Neural progenitor cell (in vitro differentiated cells): ENCODE measurements at regions not wholly inside any gene's neighbourhood (a gene's known extent, or its start where the extent isn't known, plus 50 kb on each side); places are given as distances from the start of the nearest gene placed in this dataset.

Experiments
- DNase-seq: peaks from one replicate; pipeline ENCODE4 v3.0.0-alpha.2; 2016; ENCODE audit warnings: low spot score
- H2AFZ ChIP-seq: fragments of 200-600 bp; sonication (generic); replicated peaks from 2 replicates; pipeline ENCODE4 v1.6.1; 2016; ENCODE audit warnings: antibody characterized with exemption
- H3F3A ChIP-seq: fragments of 200-600 bp; sonication (generic); 2 replicates; pipeline ENCODE4 v1.6.1; 2016; ENCODE audit warnings: antibody characterized with exemption, low read depth
- H3K27ac ChIP-seq: fragments of 200-600 bp; sonication (generic); 2 replicates; pipeline ENCODE4 v1.5.1; 2016; ENCODE audit warnings: mild to moderate bottlenecking
- H3K27me3 ChIP-seq: fragments of 200-600 bp; sonication (generic); 2 replicates; pipeline ENCODE4 v1.6.1; 2016; ENCODE audit warnings: mild to moderate bottlenecking, moderate library complexity
- H3K36me3 ChIP-seq: fragments of 200-600 bp; sonication (generic); 2 replicates; pipeline ENCODE4 v1.5.1; 2016
- H3K4me1 ChIP-seq: fragments of 200-600 bp; sonication (generic); 2 replicates; pipeline ENCODE4 v1.6.1; 2016; ENCODE audit warnings: mixed run types
- H3K4me2 ChIP-seq: fragments of 200-600 bp; sonication (generic); 2 replicates; pipeline ENCODE4 v1.6.1; 2016
- H3K4me3 ChIP-seq: fragments of 200-600 bp; sonication (generic); 2 replicates; pipeline ENCODE4 v1.5.1; 2016
- H3K79me2 ChIP-seq: fragments of 200-600 bp; sonication (generic); 2 replicates; pipeline ENCODE4 v1.6.1; 2016; ENCODE audit warnings: low read depth
- H3K9ac ChIP-seq: fragments of 200-600 bp; sonication (generic); 2 replicates; pipeline ENCODE4 v1.6.1; 2016
- H3K9me3 ChIP-seq: fragments of 200-600 bp; sonication (generic); 2 replicates; pipeline ENCODE4 v1.5.1; 2016; ENCODE audit warnings: low read depth
- H4K20me1 ChIP-seq: fragments of 200-600 bp; sonication (generic); 2 replicates; pipeline ENCODE4 v1.6.1; 2016; ENCODE audit warnings: low read depth
- H3K27ac Mint-ChIP-seq: 3 replicates; pipeline ENCODE4 v1.8.0; 2021; ENCODE audit warnings: mixed read lengths
- H3K27me3 Mint-ChIP-seq: 2 replicates; pipeline ENCODE4 v1.8.0; 2022; ENCODE audit warnings: low read depth, mild to moderate bottlenecking, inconsistent platforms, moderate library complexity, mixed read lengths; ENCODE audit not compliant: insufficient read depth
- H3K36me3 Mint-ChIP-seq: 3 replicates; pipeline ENCODE4 v1.8.0; 2021; ENCODE audit warnings: mixed read lengths
- H3K4me1 Mint-ChIP-seq: 3 replicates; pipeline ENCODE4 v1.8.0; 2021; ENCODE audit warnings: mixed read lengths
- H3K4me3 Mint-ChIP-seq: 3 replicates; pipeline ENCODE4 v1.8.0; 2021; ENCODE audit warnings: mild to moderate bottlenecking, moderate library complexity, mixed read lengths
- H3K9me3 Mint-ChIP-seq: 3 replicates; pipeline ENCODE4 v1.8.0; 2020; ENCODE audit warnings: mixed read lengths
- EZH2 ChIP-seq: fragments of 200-600 bp; sonication (generic); IDR thresholded peaks from 2 replicates; pipeline ENCODE4 v1.6.1; 2017; ENCODE audit warnings: antibody characterized with exemption, mild to moderate bottlenecking, moderate library complexity
- EZH2phosphoT487 ChIP-seq: fragments of 200-600 bp; sonication (generic); IDR thresholded peaks from 2 replicates; pipeline ENCODE4 v1.6.1; 2017; ENCODE audit warnings: antibody characterized with exemption
- TF ChIP-seq, protein P1 (sequence below): fragments of 200-600 bp; sonication (generic); IDR thresholded peaks from 2 replicates; pipeline ENCODE4 v1.5.1; 2017; ENCODE audit warnings: antibody characterized with exemption, mild to moderate bottlenecking

- no peaks in the 10 kb centered on the region for H3K4me1 Mint-ChIP-seq
These were observed 828.8 kb downstream of the ROBO2 start for GRCh38 chr3:77868725-77869124.

DNA sequence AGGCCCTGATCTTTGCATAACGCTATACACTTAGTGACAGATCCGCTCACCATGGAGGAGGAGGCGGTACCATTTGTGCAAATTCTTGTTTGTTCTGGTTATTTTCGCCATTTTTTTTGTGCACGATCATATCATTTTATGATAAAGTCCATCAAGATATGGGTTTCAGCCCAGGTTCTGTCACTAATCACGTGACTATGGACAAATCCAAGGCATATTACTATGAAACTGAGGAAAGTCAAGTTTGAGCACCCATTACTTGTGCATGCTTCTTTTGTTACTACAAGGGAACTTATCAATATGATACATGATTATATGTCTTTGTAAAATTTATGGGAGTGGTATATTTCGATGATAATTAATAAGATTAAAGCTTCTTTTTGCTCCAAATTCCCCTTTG, 829.5 kb downstream of the ROBO2 start:
- no peak overlapping the region for H3K27ac Mint-ChIP-seq
- Histone ChIP-seq H3K4me1 (no peaks in the 10 kb centered on the region), H3K9me3 (no peaks in the 10 kb centered on the region), H3K27me3 (no peaks in the 10 kb centered on the region), H3K9ac (no peak overlapping the region), H3K79me2 (no peaks in the 10 kb centered on the region), H3F3A (no peaks in the 10 kb centered on the region), H4K20me1 (no peaks in the 10 kb centered on the region), H3K4me2 (no peak overlapping the region), H3K36me3 (no peaks in the 10 kb centered on the region), H2AFZ (no peak overlapping the region), H3K27ac (no peak overlapping the region), H3K4me3 (no peak overlapping the region)
- no peaks in the 10 kb centered on the region for H3K4me1 Mint-ChIP-seq
- no peak for TF ChIP-seq EZH2phosphoT487
- TF ChIP-seq EZH2, result no peak
- TF ChIP-seq, protein P1, sequence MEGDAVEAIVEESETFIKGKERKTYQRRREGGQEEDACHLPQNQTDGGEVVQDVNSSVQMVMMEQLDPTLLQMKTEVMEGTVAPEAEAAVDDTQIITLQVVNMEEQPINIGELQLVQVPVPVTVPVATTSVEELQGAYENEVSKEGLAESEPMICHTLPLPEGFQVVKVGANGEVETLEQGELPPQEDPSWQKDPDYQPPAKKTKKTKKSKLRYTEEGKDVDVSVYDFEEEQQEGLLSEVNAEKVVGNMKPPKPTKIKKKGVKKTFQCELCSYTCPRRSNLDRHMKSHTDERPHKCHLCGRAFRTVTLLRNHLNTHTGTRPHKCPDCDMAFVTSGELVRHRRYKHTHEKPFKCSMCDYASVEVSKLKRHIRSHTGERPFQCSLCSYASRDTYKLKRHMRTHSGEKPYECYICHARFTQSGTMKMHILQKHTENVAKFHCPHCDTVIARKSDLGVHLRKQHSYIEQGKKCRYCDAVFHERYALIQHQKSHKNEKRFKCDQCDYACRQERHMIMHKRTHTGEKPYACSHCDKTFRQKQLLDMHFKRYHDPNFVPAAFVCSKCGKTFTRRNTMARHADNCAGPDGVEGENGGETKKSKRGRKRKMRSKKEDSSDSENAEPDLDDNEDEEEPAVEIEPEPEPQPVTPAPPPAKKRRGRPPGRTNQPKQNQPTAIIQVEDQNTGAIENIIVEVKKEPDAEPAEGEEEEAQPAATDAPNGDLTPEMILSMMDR, result no peak
- no peaks in the 10 kb centered on the region for H3K36me3 Mint-ChIP-seq
- no peak for DNase-seq
- peaks cover 2% of the 10 kb centered on the region for H3K9me3 Mint-ChIP-seq
- H3K4me3 Mint-ChIP-seq, result no peak overlapping the region
- no peaks in the 10 kb centered on the region for H3K27me3 Mint-ChIP-seq

More at GRCh38 chr3:77868725-77869124, 828.8 kb downstream of the ROBO2 start:
- no peaks in the 10 kb centered on the region for H3K27me3 ChIP-seq
- H3K36me3 ChIP-seq, result no peaks in the 10 kb centered on the region
- no peaks in the 10 kb centered on the region for H3K4me1 ChIP-seq
- TF ChIP-seq EZH2phosphoT487 (no peak), EZH2 (no peak)
- TF ChIP-seq, protein P1, result no peak
- no peak overlapping the region for H3K27ac ChIP-seq
- H3K9me3 Mint-ChIP-seq, result peaks cover 2% of the 10 kb centered on the region
- H4K20me1 ChIP-seq, result no peaks in the 10 kb centered on the region
- no peak overlapping the region for H3K4me3 ChIP-seq
- H3K4me3 Mint-ChIP-seq, result no peak overlapping the region
- no peaks in the 10 kb centered on the region for H3K9me3 ChIP-seq
- no peaks in the 10 kb centered on the region for H3K27me3 Mint-ChIP-seq
- H3F3A ChIP-seq, result no peaks in the 10 kb centered on the region
- no peak overlapping the region for H2AFZ ChIP-seq
- no peak overlapping the region for H3K27ac Mint-ChIP-seq
- H3K36me3 Mint-ChIP-seq, result no peaks in the 10 kb centered on the region
- no peak overlapping the region for H3K9ac ChIP-seq
- DNase-seq, result no peak
- no peak overlapping the region for H3K4me2 ChIP-seq
- H3K79me2 ChIP-seq, result no peaks in the 10 kb centered on the region

DNA sequence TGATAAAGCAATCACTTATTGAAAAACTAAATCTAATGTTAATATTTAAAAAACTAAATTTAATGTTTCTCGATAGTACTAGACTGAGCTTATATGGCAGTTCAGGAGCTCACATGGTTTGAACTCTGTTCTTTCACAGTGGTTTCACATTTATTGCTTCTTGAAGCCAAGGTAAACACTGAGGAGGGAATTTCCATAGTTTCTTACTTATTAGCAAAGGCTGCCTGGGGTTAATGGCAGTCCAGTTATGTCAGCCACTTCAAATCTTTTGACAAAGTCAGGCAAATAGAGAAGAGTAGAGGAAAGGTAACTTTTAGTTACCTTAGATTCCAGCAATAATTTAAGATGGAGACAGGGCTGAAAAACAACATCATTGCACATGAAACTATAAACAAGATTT, 831.5 kb downstream of the ROBO2 start:
- H3K4me1 ChIP-seq, result no peaks in the 10 kb centered on the region
- Mint-ChIP-seq H3K36me3 (no peaks in the 10 kb centered on the region), H3K4me1 (no peaks in the 10 kb centered on the region), H3K27me3 (no peaks in the 10 kb centered on the region), H3K9me3 (peaks cover 2% of the 10 kb centered on the region), H3K27ac (no peak overlapping the region), H3K4me3 (no peak overlapping the region)
- TF ChIP-seq EZH2phosphoT487, result no peak
- TF ChIP-seq EZH2, result no peak
- TF ChIP-seq, protein P1, result no peak
- H3K79me2 ChIP-seq, result no peaks in the 10 kb centered on the region
- no peak overlapping the region for H3K4me2 ChIP-seq
- H3K4me3 ChIP-seq, result no peak overlapping the region
- H3K36me3 ChIP-seq, result no peaks in the 10 kb centered on the region
- DNase-seq, result no peak
- H3K27me3 ChIP-seq, result no peaks in the 10 kb centered on the region
- no peaks in the 10 kb centered on the region for H3K9me3 ChIP-seq
- no peaks in the 10 kb centered on the region for H4K20me1 ChIP-seq
- H3K9ac ChIP-seq, result no peak overlapping the region
- H3F3A ChIP-seq, result no peaks in the 10 kb centered on the region
- H3K27ac ChIP-seq, result no peak overlapping the region
- no peak overlapping the region for H2AFZ ChIP-seq
